ENCODE measurements at regions not wholly inside any gene's neighbourhood (a gene's known extent, or its start where the extent isn't known, plus 50 kb on each side); places are given as distances from the start of the nearest gene placed in this dataset.

DNA sequence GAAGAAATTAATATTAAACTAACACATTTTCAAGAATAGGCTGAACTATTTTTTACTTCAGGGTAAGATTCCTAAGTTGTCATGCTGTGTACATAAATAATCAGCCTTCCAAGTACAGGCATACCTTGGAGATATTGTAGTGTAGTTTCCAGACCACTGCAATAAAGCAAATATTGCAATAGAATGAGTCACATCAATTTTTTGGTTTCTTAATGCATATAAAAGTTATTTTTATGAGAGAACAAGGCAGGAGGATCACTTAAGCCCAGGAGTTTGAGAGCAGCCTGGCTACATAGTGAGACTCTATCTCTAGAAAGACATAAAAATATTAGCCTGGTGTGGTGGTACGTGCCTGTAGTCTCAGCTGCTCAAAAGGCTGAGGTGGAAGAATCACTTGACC, 511.5 kb downstream of the UQCRFS1 start:
- TF ChIP-seq, protein P1, sequence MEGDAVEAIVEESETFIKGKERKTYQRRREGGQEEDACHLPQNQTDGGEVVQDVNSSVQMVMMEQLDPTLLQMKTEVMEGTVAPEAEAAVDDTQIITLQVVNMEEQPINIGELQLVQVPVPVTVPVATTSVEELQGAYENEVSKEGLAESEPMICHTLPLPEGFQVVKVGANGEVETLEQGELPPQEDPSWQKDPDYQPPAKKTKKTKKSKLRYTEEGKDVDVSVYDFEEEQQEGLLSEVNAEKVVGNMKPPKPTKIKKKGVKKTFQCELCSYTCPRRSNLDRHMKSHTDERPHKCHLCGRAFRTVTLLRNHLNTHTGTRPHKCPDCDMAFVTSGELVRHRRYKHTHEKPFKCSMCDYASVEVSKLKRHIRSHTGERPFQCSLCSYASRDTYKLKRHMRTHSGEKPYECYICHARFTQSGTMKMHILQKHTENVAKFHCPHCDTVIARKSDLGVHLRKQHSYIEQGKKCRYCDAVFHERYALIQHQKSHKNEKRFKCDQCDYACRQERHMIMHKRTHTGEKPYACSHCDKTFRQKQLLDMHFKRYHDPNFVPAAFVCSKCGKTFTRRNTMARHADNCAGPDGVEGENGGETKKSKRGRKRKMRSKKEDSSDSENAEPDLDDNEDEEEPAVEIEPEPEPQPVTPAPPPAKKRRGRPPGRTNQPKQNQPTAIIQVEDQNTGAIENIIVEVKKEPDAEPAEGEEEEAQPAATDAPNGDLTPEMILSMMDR (IDR thresholded peaks at IDR 0.05): no peak
- no peak for TF ChIP-seq POLR2A (IDR thresholded peaks at IDR 0.05)
